ENCODE measurements at regions not wholly inside any gene's neighbourhood (a gene's known extent, or its start where the extent isn't known, plus 50 kb on each side); places are given as distances from the start of the nearest gene placed in this dataset.

DNA sequence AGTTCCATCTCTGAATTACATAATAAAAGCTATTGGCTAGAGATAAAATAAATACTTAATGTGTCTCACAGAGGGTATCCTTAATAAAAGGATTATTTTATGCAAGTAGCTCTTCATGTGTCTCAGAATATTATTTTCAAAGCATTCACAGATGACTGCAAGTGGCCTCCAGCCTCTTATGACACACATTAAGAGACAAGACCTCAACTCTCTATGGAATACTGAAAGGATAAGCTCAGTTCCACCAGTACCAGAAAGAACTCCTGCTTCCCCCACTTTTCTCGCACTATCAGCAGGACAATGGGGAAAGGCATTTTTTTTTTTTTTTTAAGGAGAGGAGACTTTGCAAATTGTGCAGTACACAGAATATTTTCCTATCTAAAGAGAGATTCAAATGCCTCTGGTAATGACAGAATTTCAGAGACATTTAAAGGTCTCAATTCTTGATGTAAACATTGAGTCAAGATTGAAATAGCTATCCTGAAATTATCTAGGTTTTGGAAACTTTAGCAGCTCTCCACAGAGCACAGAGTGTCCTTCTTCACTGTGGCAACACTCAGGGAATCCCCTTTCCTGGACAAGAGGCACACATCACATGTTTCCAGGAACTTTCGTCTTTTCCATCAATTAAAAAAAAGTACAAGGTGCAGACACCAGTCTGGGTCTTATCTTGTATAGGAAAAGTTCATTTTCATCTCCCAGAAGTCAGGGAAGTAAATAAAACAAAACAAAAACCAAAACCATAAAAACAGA lies 122.0 kb upstream of the ANK3 start:
- TF ChIP-seq MYC (IDR thresholded peaks at IDR 0.05; ENCODE audit: low read depth, low read length), result no peak
- no peak for TF ChIP-seq POLR2A (IDR thresholded peaks at IDR 0.05; ENCODE audit: extremely low read depth, insufficient read length)

Data from NB4 (cell line).